Renal cortical epithelial cell (primary cell): ENCODE measurements at regions not wholly inside any gene's neighbourhood (a gene's known extent, or its start where the extent isn't known, plus 50 kb on each side); places are given as distances from the start of the nearest gene placed in this dataset.
"Not testable (repeated sequence)": the region's sequence is repeated elsewhere in the genome, so short reads cannot be mapped to it uniquely, and the experiment has no call there.

ENCODE experiments used
- DNase-seq: peaks from one replicate; pipeline ENCODE4 v3.0.0-alpha.2; 2011; ENCODE audit warnings: low read depth

DNA sequence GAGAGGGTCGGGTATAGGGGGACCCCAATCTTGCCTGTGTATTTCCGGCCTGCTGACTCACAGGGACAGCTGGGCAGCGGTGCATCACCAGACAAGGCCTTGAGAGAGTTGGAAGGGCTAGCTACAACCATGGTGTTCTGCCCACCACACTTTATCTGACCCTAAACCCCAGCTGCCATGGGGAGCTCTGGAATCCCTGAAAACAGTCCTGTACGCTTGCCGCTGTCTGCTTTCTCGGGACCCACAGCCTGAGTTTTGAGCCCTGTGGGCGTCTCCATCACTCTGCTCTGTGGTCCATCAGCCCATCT is 100.4 kb upstream of the GSE1 start:
- DNase-seq = no peak

DNA sequence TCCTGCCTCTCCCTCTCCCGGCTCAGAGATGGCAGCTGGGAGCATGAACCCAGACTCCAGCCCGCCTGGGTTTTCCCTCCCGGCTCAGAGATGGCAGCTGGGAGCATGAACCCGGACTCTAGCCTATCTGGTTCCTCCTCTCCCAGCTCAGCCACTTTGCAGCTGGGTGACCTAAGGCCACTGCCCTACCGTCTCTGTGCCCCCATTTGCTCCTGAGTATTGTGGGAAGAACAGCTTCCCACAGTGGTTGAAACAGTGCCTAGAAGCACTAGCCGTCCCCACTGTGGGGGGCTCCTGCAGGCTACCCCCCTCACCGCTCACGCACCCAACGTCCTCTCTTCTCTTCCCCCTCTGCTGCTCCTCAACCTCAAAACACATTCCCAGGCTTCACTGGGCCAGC is 99.9 kb upstream of the GSE1 start:
- DNase-seq = no peak

DNA sequence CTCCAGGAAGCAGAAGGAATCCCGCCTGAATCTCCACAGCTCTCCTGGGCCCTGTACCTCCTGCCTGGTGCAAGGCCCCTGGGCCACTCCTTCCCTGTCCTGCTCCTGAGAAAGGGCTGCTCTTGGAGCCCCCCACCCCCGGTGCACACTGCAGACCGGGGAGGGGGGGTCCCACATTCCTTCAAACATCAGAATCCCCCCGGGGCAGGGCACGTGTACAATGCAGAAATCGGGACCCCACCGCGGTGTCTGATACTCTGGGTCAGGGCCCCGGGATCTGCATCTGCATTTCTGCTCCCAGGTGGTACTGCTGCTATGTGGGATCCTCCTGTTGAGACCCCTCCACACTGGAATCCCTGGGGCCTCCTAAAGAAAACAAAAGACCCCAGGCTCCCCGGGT is 99.5 kb upstream of the GSE1 start:
- no peak for DNase-seq

DNA sequence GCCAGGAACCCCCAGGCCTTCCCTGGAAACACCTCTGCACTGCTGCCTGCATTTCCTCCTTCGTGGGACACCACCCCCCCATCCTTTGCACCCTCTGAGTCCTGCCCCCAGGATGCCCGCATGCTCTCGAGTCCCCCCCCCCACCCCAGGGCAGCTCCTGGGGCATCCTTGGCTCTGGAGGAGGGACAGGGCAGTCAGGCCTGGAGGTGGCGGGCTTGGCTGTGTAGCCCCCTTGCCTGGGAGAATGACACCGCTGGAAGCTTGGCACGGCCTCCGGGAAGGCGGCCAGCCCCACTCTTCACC is 98.9 kb upstream of the GSE1 start:
- no peak for DNase-seq

DNA sequence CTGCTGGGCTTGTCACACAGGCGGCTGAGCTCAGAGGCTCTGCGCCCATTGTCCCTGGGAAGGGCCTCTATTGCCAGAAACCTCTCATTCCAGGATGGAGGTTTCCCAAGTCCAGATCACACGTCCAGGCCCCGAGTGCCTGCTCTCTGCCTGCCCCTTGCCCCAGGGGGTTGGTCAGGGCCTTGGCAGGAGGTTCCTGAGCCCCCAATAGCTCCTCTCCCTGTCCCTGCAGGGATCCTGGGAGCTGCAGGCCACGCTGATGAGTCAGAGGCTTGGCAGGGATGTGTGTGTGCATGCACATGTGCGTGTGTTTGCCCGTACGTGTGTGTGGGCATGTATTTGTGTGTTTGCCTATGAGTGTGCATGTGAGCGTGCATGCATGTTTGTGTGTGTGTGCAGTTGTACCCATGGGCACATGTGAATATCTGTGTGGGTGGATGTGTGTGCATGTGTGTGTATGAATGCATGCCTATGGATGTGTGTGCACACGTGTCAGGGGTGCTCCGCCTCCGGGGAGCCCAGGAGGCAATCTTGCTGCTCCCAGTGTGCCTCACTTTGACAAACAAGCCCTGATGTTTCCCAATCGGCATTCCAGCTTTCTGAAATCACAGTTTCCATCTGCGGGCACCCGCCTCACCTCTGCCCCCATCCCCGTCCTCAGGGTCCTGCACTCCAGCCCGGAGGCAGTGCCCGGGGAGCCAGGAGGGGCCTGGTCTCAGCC is 98.4 kb upstream of the GSE1 start:
- DNase-seq = peak; percentile 85

DNA sequence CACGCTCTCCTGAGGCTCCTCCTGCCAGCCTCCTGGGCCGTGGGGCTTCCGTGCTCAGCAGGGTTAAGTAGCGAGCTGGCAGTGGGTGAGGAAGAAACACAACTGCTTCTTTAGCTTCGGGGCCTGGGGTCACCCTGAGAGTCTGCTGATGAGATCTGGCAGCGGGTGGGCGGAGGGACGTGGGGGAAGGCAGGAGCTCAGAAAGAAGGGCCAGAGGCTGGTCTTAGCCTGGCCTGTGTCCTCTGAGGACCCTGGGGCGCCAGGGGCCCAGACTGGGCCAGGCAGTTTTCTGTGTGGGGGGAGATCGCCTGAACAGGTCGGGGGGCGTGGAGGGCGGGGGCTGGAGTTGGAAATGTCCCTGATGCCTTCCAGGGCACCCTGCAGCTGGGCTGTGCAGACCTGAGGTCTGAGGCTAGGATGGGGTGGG is 97.8 kb upstream of the GSE1 start:
- no peak for DNase-seq

DNA sequence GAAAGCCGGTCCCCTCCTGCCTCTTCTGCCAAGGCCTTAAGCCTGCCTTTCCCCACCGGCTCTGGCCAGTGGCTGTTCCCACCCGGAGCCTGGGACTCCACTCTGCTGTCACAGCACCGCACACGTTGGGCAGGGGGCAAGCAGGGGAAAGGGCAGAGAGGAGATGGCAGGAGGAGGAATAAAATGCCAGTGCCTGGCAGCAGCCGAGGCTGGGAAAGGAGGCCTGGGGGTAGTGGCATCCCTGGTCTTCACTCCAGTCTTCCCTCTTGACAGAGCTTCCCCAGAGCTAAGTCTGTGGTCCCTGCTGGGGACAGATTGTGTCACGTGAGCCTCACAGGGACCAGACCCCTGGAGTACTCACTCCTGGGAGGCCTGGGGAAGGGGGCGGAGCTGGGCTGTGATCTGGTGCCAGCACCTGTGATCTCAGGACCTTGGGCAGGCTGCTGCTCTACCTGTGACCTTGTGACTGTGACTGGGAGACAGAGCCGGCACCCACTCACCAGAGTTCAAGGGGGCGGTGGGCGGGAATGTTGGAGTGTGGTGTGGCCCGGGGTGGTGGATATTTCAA is 97.2 kb upstream of the GSE1 start:
- peak; percentile 2 for DNase-seq

DNA sequence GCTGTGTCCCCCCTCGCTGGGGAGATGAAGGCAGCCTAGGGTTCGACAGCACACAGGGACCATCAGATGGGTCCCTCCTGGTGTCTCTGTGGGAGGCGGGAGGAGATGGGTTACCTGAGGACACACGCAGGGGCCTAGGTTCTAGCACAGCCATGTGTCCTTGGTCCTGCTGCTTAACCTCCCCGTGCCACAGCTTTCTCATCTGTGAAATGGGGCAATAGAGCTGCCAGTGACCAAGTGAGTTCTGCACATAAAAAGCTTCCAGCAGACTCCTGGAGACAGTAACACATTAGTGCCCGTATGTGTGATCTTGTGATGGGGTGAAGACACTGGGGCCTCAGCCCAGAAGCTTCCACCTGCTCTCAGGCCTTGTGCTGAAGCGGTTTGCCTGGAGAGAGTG is 96.0 kb upstream of the GSE1 start:
- no peak for DNase-seq

DNA sequence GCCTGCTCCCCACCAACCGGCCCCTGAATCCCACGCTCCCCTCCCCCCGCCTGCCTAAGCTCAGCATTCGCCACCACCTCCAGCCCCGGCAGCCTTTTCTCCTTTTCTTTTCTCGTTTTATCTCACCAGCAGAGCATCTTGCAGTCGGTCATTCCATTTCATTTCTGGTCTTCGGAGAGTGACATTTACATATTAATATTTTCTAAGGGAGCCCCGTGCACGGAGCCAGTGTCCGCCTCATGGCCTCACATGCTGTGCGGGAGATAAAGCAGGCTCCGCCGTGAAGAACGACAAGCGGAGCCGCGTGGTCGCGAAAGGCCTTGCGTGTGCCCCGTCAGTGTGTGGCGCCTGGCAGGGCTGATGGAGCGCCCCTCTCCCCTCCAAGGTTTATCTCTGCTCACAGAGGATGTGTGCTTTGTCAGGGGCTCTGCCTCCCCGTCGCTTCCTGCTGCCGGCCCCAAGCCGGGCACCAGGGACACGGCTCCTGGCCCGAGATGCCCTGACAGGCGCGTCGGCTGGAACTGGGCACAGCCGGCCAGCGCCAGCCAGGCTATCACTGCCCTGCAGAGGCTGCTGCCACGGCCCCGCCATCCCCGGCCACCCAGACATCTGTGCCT is 95.5 kb upstream of the GSE1 start:
- no peak for DNase-seq

DNA sequence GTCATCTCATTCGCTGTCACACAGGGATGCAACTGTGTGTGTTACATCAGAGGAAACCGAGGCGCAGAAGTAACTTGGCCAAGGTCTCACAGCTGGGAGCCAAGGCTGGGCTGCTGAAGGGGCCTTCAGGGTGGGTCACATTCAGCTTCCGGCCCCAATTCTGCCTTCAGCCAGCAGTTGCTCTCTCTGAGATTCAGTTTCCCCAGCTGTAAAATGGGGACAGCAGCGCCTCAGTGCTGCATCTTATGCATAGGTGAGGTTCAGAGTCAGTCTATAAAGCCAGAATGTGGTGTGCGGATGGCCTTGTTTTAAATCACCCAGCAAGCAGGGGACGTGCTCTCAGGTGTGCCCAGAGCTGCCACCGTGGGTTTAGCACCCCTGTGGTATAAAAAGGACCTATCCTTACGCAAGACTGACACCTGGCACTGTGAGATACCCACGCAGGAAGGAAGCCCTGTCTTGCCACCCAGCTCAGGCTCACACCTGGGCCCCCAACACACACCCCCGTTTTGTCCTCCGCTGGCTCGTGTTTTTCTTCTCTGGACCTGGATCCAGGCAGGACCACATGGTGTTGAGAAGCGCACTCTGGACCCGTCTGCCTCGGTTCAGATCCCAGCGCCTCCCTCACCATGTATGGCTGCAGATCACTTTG is 94.6 kb upstream of the GSE1 start:
- DNase-seq = no peak

DNA sequence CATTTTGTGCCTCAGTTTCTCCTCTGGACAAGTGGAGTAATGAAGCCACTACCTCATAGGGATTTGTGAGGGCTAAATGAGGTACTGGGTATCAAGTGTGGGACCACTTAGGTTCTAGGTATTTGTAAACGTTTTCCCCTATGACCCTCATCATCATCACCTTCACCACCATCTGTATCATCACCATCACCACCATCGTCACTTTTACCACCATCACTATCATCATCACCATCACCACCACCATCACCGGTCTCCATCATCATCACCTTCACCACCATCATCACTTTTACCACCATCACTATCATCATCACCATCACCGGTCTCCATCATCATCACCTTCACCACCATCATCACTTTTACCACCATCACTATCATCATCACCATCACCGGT is 94.1 kb upstream of the GSE1 start:
- DNase-seq = not testable (repeated sequence)

DNA sequence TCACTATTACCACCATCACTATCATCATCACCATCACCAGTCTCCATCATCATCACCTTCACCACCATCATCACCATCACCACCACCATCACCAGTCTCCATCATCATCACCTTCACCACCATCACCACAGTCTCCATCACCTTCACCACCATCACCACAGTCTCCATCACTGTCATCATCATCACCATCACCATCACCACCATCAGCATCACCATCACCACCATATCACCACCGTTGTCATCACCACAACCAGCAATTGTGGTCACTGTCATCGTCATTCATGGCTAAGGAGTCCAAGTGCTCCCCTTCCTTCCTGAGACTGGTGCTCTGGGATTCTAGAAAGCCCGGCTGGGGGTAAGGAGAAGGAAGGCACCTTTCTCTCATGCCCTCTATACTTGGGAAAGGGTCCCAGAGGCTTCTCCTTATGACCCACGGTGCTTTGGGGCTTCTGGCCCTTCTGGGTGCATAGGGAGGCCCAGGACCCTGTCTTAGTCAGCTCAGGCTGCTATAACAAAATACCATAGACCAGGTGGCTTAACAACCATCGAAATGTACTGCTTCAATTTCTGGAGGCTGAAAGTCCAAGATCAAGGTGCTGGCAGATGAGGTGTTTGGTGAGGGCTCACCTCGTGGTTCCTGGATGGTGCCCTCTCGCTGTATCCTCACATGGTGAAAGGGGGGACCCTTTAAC is 93.4 kb upstream of the GSE1 start:
- DNase-seq = no peak

DNA sequence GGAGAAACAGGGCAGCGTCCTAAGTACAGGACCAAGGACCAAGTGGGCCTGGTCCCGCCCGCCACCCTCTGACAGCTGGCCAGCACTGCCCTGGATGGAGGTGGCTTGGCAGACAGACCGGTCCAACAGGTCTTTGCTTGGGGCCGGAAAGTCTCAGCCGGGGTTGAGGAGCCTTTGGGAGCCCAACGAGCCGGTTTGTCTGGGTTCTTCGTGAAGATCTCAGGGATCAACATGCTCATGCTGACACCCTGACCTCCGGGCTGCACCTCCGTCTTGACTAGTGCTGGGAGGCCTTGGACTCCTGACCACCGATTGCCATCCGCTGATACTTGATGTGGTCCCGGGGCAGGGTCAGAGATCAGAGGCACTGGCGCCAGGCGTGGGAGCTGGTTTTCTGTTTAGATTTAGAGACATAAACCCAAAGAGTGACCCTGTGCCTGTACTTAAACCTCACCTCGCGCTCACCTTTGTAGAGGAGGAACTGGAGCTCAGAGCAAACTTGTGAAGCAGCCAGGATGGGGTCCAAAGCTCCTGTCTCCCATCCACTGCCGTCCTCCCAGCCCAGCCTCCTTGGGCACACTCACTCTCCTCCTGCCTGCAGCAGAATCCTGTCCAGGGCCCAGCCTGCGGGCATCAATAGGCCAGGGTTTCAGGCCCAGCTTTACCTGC is 92.1 kb upstream of the GSE1 start:
- peak; percentile 9 for DNase-seq

DNA sequence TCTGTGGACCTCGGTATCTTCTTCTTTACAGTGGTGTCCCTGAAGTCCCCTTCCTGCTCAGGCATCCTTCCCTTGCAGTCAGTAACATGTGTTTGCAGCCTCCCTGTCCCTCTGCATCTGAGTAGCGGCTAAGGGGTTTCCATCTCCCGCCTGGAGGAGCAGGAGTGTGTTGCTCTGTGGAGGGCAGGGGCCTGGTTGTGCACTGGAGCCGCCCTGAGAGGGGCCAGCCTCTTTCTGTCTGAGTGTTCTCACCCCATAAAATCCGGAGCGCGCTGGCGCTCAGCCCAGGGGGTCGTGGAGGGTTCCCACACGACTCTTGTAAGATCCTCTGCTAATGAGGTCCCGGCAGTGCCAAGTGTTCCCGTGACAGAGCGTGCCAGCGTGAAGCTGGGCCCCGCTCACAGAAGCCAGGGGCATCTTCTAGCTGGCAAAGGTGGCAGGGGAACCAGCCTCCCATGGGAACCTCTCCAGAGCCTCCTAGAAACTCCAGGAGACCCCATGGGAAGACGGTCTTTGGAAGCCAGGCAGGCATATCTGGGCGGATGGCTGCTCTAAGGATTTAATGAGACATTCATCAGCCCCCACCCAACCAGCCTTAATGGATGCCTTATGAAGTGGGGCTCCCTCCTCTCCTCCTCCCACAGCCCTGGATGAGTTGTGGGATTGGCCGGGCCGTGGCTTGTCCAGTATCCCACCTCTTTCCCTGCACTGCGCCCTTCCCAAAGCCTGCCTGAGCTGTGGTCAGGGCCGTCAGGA is 91.4 kb upstream of the GSE1 start:
- DNase-seq = no peak

DNA sequence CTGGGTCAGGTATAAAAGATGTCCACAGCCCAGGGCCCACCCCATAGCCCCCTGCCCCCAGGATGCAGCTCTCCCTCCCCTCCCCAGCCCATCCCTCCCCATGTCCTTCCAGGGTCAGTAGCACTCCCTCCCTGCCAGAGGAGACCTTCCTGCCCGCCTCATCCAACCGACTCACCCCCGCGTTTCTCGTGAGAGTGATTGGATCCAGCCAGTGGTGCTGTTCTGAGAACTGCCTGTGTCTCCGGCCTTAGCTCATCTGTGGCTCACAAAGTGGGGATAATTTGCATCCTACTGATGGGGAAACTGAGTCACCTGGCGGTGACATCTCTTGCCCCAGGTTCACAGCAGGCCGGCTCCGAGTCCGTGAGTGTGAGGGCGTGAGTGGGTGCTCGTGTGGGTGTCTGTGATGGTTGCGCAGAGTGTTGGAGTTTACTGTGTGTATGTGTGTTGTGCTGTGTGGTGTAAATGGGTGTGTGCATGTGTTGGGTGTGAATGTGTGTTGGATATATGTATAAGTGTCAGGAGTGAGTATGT is 90.7 kb upstream of the GSE1 start:
- DNase-seq = no peak

DNA sequence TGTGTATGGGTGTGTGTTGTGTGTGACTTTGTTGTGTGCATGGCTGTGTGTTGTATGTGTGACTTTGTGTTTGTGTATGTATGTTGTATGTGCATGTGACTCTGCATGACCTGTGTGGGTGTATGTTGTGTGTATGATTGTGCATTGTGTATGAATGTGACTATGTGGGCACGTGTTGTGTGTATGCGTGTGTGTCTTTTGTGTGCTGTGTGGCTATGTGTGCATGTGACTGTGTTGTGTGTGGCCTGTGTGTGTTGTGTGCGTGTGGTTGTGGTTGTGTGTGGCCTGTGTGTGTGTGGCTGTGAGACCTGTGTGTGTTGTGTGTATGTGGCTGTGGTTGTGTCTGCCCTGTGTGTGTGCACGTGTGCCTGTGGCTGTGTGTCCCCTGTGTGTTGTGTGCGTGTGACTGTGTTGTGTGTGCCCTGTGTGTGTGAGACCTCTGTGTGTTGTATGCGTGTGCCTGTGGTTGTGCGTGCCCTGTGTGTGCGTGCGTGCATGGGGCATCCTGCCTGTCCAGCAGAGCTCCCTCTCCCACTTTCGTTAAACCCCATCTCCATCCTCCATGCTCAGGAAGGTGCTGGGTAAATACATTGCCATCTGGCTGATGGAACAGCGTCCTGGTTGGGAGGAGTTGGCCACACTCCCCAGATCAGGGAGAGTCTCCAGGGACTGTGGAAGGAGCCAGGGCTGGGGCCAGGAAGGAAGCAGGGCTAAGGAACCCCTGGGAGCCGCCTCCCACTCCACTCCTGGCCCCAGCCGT is 90.1 kb upstream of the GSE1 start:
- DNase-seq = no peak

DNA sequence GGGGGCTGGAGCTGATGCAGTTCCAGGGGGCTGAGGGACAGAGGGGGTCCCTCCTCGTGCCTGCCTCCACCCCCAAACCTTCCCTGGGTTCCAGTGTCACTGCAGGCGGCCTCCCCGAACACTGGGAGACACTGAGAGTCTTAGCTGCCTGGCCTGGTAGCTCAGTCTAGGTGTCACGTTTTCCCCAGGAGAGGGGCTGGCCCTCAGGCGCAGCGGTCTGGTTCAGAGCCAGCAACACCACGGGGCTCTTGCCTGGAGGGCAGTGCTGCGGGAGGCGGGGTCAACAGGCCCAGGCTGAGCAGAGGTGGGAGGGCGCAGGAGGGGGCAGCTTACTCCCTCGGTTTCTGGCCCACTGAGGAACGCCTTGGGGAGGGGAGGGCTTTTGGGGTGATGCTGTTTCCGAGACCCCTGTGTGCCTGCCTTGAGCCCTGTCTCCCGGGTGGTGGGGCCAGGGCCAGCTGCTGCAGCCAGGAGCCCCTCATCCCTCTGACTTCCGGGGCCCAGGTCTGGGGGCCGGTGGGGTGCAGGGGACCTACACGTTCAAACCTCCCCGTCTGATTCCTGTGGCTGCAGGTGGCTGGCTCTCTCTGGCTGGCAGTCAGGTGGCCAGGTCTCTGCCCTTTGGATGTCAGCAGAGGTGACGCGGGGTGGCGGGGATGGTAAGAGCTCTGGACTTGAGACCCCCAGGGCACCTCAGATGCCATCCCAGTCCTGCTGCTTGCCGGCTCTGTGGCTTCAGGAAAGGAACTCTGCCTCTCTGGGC is 89.3 kb upstream of the GSE1 start:
- DNase-seq = no peak

DNA sequence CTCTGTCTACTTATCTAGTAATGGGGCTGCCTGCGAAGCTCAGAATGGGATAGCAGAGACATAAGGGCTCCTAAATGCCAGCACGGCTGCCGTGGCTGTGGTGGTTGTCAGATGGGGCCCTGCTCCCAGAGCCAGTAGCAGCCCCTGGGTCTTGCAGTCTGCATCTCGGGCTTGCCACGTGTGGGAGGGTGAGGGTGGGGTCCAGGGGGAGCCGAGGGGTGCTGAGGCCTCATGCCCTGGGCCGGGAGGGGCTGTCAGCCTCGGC is 88.8 kb upstream of the GSE1 start:
- no peak for DNase-seq

DNA sequence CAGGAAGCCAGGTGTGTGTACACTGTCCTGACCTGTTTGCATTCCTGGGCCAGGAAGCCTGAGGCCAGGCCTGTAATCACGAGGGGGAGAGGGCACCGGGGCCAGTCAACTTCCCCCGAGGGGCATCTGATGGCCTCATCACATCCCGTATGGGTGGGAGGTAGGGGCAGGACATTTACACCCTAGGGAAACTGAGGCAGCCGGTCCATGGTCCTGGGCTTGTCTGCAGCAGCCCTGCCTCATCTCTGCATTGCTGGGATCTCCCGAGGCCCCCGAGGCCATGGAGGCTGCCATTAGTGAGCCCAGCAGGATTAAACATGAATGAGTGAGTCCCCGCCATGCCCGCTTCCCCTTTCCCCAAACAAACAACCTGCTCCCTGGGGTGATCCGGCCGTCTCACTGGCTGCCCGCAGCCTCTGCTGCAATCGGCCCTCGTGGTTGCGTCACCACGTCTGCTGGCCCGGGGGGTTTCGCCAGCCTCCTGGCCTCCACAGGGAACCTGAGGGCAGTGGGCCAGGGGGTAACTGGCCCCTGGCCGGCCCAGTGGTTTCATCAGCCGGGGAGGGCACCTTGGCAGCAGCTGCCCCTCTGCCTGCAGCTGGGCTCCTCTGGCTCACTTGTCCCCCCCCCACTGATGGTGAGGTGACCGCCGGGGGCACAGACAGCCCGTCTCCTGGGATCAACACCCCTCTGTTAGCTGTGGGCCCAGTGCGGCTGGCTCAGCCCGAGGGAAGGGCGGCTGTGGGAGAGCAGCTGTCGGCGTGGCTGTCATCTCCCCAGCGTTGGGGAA is 88.3 kb upstream of the GSE1 start:
- DNase-seq = peak; percentile 28
